Spleen (tissue), 7 donors: ENCODE measurements at regions not wholly inside any gene's neighbourhood (a gene's known extent, or its start where the extent isn't known, plus 50 kb on each side); places are given as distances from the start of the nearest gene placed in this dataset.

Experiments used
- POLR2A ChIP-seq, 3 donors: fragments of 450-650 bp; IDR thresholded peaks; one replicate each; pipeline ENCODE4 v1.5.1; 2017; ENCODE audit warnings: antibody characterized with exemption in 3 of 3, mild to moderate bottlenecking in 1 of 3
- POLR2AphosphoS5 ChIP-seq, 3 donors: sonication (generic); formaldehyde crosslinking; IDR thresholded peaks; one replicate each; pipeline ENCODE4 v1.5.1; 2017; ENCODE audit warnings: antibody characterized with exemption in 3 of 3
- TF ChIP-seq, protein P1 (sequence below), 11 experiments: fragments of 200-600 bp in 7 of 11; fragments of 450-650 bp in 4 of 11; sonication (generic) in 4 of 11; IDR thresholded peaks in 8 of 11; conservative IDR thresholded peaks in 3 of 11; 1 replicate in 7 of 11; 2 replicates in 4 of 11; pipeline versions ENCODE4 v1.4.0 to v1.8.0; 2016 to 2021; ENCODE audit warnings: antibody characterized with exemption in 11 of 11, inconsistent platforms in 4 of 11, mild to moderate bottlenecking in 1 of 11
- donor health status: DM: no; HTN: no; CAD: no; lungs with moderate emphysema.
- donor health status: DM: no; HTN: no; CAD: no.
- donor health status: DM: no; HTN: no; CAD: no.

DNA sequence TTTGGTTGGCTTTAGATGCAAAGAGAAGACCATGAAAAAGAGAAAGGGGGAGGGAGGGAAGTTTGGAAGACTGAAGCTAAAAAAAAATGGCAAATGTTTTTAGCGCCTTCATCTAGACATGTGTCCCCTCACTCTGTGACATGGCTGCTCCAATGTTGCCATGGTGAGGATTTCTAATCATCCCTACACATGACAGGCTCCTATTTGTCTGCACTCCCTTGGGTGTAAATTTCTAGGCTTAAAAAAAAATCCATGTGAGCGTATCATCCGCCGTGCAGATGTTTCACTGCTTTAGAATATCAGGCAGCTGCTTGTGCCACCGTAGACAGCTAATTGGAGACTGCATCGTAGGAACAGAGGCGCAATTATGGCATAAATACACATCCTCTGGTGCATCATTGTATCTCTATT, 761.1 kb upstream of the MMS22L start:
- TF ChIP-seq, protein P1, sequence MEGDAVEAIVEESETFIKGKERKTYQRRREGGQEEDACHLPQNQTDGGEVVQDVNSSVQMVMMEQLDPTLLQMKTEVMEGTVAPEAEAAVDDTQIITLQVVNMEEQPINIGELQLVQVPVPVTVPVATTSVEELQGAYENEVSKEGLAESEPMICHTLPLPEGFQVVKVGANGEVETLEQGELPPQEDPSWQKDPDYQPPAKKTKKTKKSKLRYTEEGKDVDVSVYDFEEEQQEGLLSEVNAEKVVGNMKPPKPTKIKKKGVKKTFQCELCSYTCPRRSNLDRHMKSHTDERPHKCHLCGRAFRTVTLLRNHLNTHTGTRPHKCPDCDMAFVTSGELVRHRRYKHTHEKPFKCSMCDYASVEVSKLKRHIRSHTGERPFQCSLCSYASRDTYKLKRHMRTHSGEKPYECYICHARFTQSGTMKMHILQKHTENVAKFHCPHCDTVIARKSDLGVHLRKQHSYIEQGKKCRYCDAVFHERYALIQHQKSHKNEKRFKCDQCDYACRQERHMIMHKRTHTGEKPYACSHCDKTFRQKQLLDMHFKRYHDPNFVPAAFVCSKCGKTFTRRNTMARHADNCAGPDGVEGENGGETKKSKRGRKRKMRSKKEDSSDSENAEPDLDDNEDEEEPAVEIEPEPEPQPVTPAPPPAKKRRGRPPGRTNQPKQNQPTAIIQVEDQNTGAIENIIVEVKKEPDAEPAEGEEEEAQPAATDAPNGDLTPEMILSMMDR (IDR thresholded peaks at IDR 0.05 in 8 of 11, conservative IDR thresholded peaks at IDR 0.05 in 3 of 11): no peak
- TF ChIP-seq POLR2A (IDR thresholded peaks at IDR 0.05) (no peak), POLR2AphosphoS5 (IDR thresholded peaks at IDR 0.05) (no peak)
